Trophoblast cell (in vitro differentiated cells and primary cell): ENCODE measurements at regions not wholly inside any gene's neighbourhood (a gene's known extent, or its start where the extent isn't known, plus 50 kb on each side); places are given as distances from the start of the nearest gene placed in this dataset.

Source experiments
- DNase-seq, 2 donors: peaks; one replicate each; pipeline ENCODE4 v3.0.0-alpha.2; 2016
- H2AFZ ChIP-seq: 2 replicates; pipeline ENCODE4 v1.6.1; 2013; ENCODE audit warnings: low read length, moderate library complexity, mild to moderate bottlenecking; ENCODE audit not compliant: insufficient read depth, poor library complexity
- H2AK5ac ChIP-seq: 2 replicates; pipeline ENCODE4 v1.6.1; 2013; ENCODE audit warnings: mild to moderate bottlenecking, low read length
- H2BK120ac ChIP-seq: 2 replicates; pipeline ENCODE4 v1.6.1; 2013; ENCODE audit warnings: low read length, mild to moderate bottlenecking, moderate library complexity; ENCODE audit not compliant: insufficient read depth, poor library complexity
- H2BK12ac ChIP-seq: 2 replicates; pipeline ENCODE4 v1.6.1; 2013; ENCODE audit warnings: mild to moderate bottlenecking, low read length, moderate library complexity
- H2BK5ac ChIP-seq: 2 replicates; pipeline ENCODE4 v1.6.1; 2013; ENCODE audit warnings: low read length, low read depth, moderate library complexity, mild to moderate bottlenecking; ENCODE audit not compliant: poor library complexity
- H3K14ac ChIP-seq: 2 replicates; pipeline ENCODE4 v1.6.1; 2013; ENCODE audit warnings: mild to moderate bottlenecking, low read length
- H3K18ac ChIP-seq: 2 replicates; pipeline ENCODE4 v1.6.1; 2013; ENCODE audit warnings: mild to moderate bottlenecking, low read length
- H3K23ac ChIP-seq: 2 replicates; pipeline ENCODE4 v1.6.1; 2013; ENCODE audit warnings: low read length
- H3K27ac ChIP-seq: 2 replicates; pipeline ENCODE4 v1.5.1; 2013; ENCODE audit warnings: low read depth, mild to moderate bottlenecking, inconsistent platforms, low read length, moderate library complexity
- H3K27me3 ChIP-seq: 2 replicates; pipeline ENCODE4 v1.6.1; 2013; ENCODE audit warnings: inconsistent platforms, mild to moderate bottlenecking, low read length, moderate library complexity; ENCODE audit not compliant: insufficient read depth
- H3K36me3 ChIP-seq, 2 experiments: 1 replicate in 1 of 2; 2 replicates in 1 of 2; pipeline ENCODE4 v1.6.1; 2013; ENCODE audit warnings: low read length in 2 of 2, mild to moderate bottlenecking in 2 of 2, moderate library complexity in 1 of 2; ENCODE audit not compliant: insufficient read depth in 2 of 2, control insufficient read depth in 1 of 2
- H3K4ac ChIP-seq: 2 replicates; pipeline ENCODE4 v1.6.1; 2013; ENCODE audit warnings: low read depth, mild to moderate bottlenecking, low read length, moderate library complexity
- H3K4me1 ChIP-seq, 2 experiments: 1 replicate in 1 of 2; 2 replicates in 1 of 2; pipeline ENCODE4 v1.6.1; 2013; ENCODE audit warnings: low read length in 2 of 2, mild to moderate bottlenecking in 2 of 2, moderate library complexity in 1 of 2; ENCODE audit not compliant: insufficient read depth in 2 of 2, control insufficient read depth in 1 of 2
- H3K4me2 ChIP-seq: 2 replicates; pipeline ENCODE4 v1.6.1; 2013; ENCODE audit warnings: inconsistent platforms, mild to moderate bottlenecking, low read length, moderate library complexity
- H3K4me3 ChIP-seq: 2 replicates; pipeline ENCODE4 v1.5.1; 2013; ENCODE audit warnings: mild to moderate bottlenecking, low read depth, low read length, inconsistent platforms
- H3K79me1 ChIP-seq: one replicate; pipeline ENCODE4 v1.6.1; 2013; ENCODE audit warnings: low read length
- H3K79me2 ChIP-seq: 2 replicates; pipeline ENCODE4 v1.6.1; 2013; ENCODE audit warnings: low read length, mild to moderate bottlenecking; ENCODE audit not compliant: control insufficient read depth, insufficient read depth, poor library complexity
- H3K9ac ChIP-seq: 2 replicates; pipeline ENCODE4 v1.6.1; 2013; ENCODE audit warnings: mild to moderate bottlenecking, low read length
- H3K9me3 ChIP-seq: 2 replicates; pipeline ENCODE4 v1.6.1; 2013; ENCODE audit warnings: low read depth, mild to moderate bottlenecking, control low read depth, inconsistent platforms, low read length; ENCODE audit not compliant: insufficient read depth
- H4K12ac ChIP-seq: 2 replicates; pipeline ENCODE4 v1.6.1; 2013; ENCODE audit warnings: low read depth, mild to moderate bottlenecking, low read length, moderate library complexity
- H4K8ac ChIP-seq: 2 replicates; pipeline ENCODE4 v1.6.1; 2013; ENCODE audit warnings: low read depth, mild to moderate bottlenecking, low read length, moderate library complexity
- H4K91ac ChIP-seq: one replicate; pipeline ENCODE4 v1.6.1; 2013; ENCODE audit warnings: low read depth, mild to moderate bottlenecking, low read length, moderate library complexity
- WGBS: extraction: QIAGEN DNeasy Blood & Tissue Kit; methylation state at CpG from one replicate; pipeline ENCODE4 v1.1.7; 2013; ENCODE audit warnings: missing lambda C conversion rate; ENCODE audit not compliant: insufficient read length, insufficient coverage; ENCODE audit errors: extremely low coverage; 5-methylcytosine and 5-hydroxymethylcytosine counted together

- Histone ChIP-seq H2AK5ac (no peak overlapping the region), H2BK120ac (no peak overlapping the region), H2BK5ac (no peak overlapping the region), H3K9ac (no peak overlapping the region), H3K27me3 (no peaks in the 10 kb centered on the region), H4K12ac (no peak overlapping the region), H3K9me3 (no peaks in the 10 kb centered on the region), H4K91ac (no peak overlapping the region), H3K27ac (no peak overlapping the region), H3K23ac (no peak overlapping the region), H4K8ac (no peak overlapping the region), H3K18ac (no peak overlapping the region), H2BK12ac (no peak overlapping the region), H3K4me3 (no peak overlapping the region), H3K36me3 (no peaks in the 10 kb centered on the region), H3K4me1 (no peaks in the 10 kb centered on the region), H3K14ac (no peak overlapping the region), H2AFZ (no peak overlapping the region), H3K4ac (no peak overlapping the region), H3K79me1 (no peaks in the 10 kb centered on the region), H3K79me2 (no peaks in the 10 kb centered on the region), H3K4me2 (no peak overlapping the region)
- WGBS: no CpG with 5 or more reads among the region's 6 CpGs
- DNase-seq: no peak
Observed at GRCh38 chr15:35622641-35623340, 76.8 kb upstream of the DPH6 start.

- H2BK12ac ChIP-seq: no peak overlapping the region
- no peak overlapping the region for H2BK5ac ChIP-seq
- no CpG with 5 or more reads among the region's 3 CpGs for WGBS
- H4K12ac ChIP-seq: no peak overlapping the region
- no peaks in the 10 kb centered on the region for H3K36me3 ChIP-seq
- no peak overlapping the region for H3K4ac ChIP-seq
- no peak overlapping the region for H3K14ac ChIP-seq
- no peak overlapping the region for H3K4me3 ChIP-seq
- H3K27ac ChIP-seq: no peak overlapping the region
- H3K4me2 ChIP-seq: no peak overlapping the region
- no peak overlapping the region for H4K91ac ChIP-seq
- H3K23ac ChIP-seq: no peak overlapping the region
- no peak overlapping the region for H2BK120ac ChIP-seq
- H3K18ac ChIP-seq: no peak overlapping the region
- H3K9ac ChIP-seq: no peak overlapping the region
- peak; percentile 56 to 86 for DNase-seq
- H3K27me3 ChIP-seq: no peaks in the 10 kb centered on the region
- no peak overlapping the region for H2AFZ ChIP-seq
- no peak overlapping the region for H2AK5ac ChIP-seq
- no peak overlapping the region for H4K8ac ChIP-seq
- no peaks in the 10 kb centered on the region for H3K79me2 ChIP-seq
- no peaks in the 10 kb centered on the region for H3K9me3 ChIP-seq
- no peaks in the 10 kb centered on the region for H3K4me1 ChIP-seq
- no peaks in the 10 kb centered on the region for H3K79me1 ChIP-seq
Observed at GRCh38 chr15:35624881-35625280, 78.9 kb upstream of the DPH6 start.

DNA sequence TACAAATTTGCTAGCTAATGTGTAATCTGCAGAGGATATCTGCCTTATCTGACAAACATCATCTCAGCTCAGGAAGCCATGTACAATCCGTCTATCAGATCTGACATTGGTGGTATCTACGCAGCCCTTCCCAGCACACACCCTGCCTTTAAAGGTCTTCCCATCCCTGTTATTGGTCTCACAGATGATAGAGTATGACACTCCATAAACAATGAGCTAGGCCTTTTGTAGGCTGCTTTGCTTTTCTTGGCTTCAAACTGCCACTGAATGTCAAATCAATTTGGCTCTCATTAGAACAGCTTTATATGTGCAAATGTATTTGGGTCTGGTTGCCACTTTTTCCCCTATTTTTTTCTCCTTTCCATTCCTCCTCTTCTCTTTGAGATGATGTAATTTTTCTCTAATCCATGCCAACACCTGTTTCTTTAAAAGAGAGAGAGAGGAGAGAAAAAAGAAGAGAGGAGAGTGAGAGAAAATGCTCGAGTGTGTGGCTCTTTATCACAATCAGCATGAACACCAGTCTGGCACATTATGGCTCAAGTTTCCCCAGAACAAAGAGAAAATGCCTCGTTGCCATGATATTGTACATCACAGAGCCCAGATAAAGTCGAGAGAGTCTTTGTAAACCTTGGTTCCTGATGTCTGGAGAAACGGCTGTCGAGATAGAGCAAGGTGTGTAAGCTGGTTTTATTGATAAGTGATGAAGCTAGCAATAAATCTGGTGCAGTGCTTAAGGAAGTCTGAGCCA lies 80.8 kb upstream of the DPH6 start:
- no peaks in the 10 kb centered on the region for H3K79me2 ChIP-seq
- no CpG with 5 or more reads among the region's 7 CpGs for WGBS

GRCh38 chr15:35627696-35628095 lies 81.7 kb upstream of the DPH6 start:
- Histone ChIP-seq H4K12ac (no peak overlapping the region), H3K4me1 (peaks cover 0 to 2% of the 10 kb centered on the region in 2 experiments), H3K79me1 (no peaks in the 10 kb centered on the region), H2BK12ac (no peak overlapping the region), H2BK5ac (no peak overlapping the region), H3K4me3 (no peak overlapping the region), H3K4ac (no peak overlapping the region), H3K36me3 (no peaks in the 10 kb centered on the region), H3K79me2 (no peaks in the 10 kb centered on the region), H3K23ac (no peak overlapping the region), H3K27ac (no peak overlapping the region), H3K4me2 (no peak overlapping the region), H2AFZ (no peak overlapping the region), H4K91ac (no peak overlapping the region), H2AK5ac (no peak overlapping the region), H3K9me3 (no peaks in the 10 kb centered on the region), H3K18ac (no peak overlapping the region), H3K27me3 (no peaks in the 10 kb centered on the region), H2BK120ac (no peak overlapping the region), H3K14ac (no peak overlapping the region), H3K9ac (no peak overlapping the region), H4K8ac (no peak overlapping the region)
- no peak for DNase-seq
- WGBS: no CpG with 5 or more reads among the region's 2 CpGs

More for the DNA sequence above, 80.8 kb upstream of the DPH6 start:
- Histone ChIP-seq H2BK12ac (no peak overlapping the region), H3K36me3 (no peaks in the 10 kb centered on the region), H4K8ac (no peak overlapping the region), H3K27me3 (no peaks in the 10 kb centered on the region), H3K4me3 (no peak overlapping the region), H2AFZ (no peak overlapping the region), H4K91ac (no peak overlapping the region), H3K4me1 (peaks cover 0 to 2% of the 10 kb centered on the region in 2 experiments), H2AK5ac (no peak overlapping the region), H3K14ac (no peak overlapping the region), H4K12ac (no peak overlapping the region), H3K23ac (no peak overlapping the region), H3K27ac (no peak overlapping the region), H2BK120ac (no peak overlapping the region), H3K4me2 (no peak overlapping the region), H3K9ac (no peak overlapping the region), H3K4ac (no peak overlapping the region), H3K18ac (no peak overlapping the region), H2BK5ac (no peak overlapping the region), H3K9me3 (no peaks in the 10 kb centered on the region), H3K79me1 (no peaks in the 10 kb centered on the region)
- DNase-seq: peak; percentile 35 to 79
